BJ (cell line): ENCODE measurements at regions not wholly inside any gene's neighbourhood (a gene's known extent, or its start where the extent isn't known, plus 50 kb on each side); places are given as distances from the start of the nearest gene placed in this dataset.

ENCODE experiments used
- CTCF ChIA-PET: fragments of 350-600 bp; formaldehyde crosslinking; extraction: SDS; loops from one replicate; lab custom pipeline; 2021; ENCODE audit warnings: antibody characterized with exemption, inconsistent platforms; lab: Yijun Ruan, JAX
- POLR2A ChIA-PET: fragments of 300-600 bp; sonication (Branson Sonifier 250); formaldehyde crosslinking; extraction: SDS; loops from one replicate; lab custom pipeline; 2021; ENCODE audit warnings: antibody characterized with exemption; lab: Charles Lee
- DNase-seq: peaks from one replicate; pipeline ENCODE4 v3.0.0-alpha.2; 2011; ENCODE audit warnings: low read depth
- H3K27me3 ChIP-seq: 2 replicates; pipeline ENCODE4 v1.6.0; 2011; ENCODE audit warnings: low read length; ENCODE audit not compliant: control insufficient read depth, insufficient read depth
- H3K36me3 ChIP-seq: 2 replicates; pipeline ENCODE4 v1.5.1; 2011; ENCODE audit warnings: low read length; ENCODE audit not compliant: control insufficient read depth, insufficient read depth
- H3K4me3 ChIP-seq: 2 replicates; pipeline ENCODE4 v1.5.1; 2011; ENCODE audit warnings: low read depth, mild to moderate bottlenecking, control low read depth, low read length
- TF ChIP-seq, protein P1 (sequence below): IDR thresholded peaks from 2 replicates; pipeline ENCODE4 v1.5.1; 2011; ENCODE audit warnings: low read depth, mild to moderate bottlenecking, control low read depth, inconsistent platforms, low read length, moderate library complexity; ENCODE audit not compliant: insufficient read depth

DNA sequence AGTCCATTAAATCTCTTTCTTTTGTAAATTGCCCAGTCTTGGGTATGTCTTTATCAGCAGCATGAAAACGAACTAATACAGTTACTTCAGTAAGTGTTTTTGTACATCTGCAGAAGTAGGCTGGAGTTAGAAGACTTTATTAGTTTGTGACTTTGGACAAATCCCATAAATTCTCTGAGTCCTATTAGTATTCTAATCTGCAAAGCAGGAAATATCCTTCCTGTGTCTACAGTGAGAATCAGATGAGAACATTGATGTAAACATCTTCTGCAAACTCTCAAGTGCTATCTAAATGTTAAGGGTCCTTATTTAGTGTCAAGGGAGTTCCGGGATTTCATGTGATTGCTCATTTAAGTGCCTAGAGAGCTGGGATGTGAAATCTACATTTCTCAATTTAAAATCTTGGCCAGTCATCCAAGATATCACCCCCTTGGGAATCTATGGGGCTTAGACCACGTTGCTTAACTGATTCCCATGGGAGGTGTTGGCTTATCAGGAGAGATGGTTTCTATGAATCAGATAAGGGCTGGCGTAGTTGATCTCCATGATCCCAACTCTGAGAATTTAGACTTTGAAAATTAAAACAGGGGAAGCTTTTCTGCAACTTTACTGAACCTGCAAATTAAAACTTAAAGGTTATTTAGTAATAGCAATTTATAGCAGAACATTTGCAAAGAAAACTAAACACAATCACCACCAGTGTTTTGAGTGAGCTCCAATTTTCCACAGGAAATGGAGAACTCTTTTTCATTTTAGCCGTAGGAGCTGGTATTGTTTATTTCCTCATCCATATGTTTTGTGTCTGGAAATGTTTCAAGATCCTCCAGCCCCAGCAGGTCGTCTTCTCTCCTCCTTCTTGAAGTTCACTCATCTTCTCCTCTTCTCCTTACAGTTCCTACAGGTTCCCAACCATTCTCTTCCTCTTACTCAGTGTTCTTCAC is 241.6 kb upstream of the CD180 start:
- Histone ChIP-seq H3K36me3 (no peaks in the 10 kb centered on the region), H3K27me3 (no peaks in the 10 kb centered on the region), H3K4me3 (no peak overlapping the region)
- POLR2A ChIA-PET = no interaction called here
- no peak for DNase-seq
- TF ChIP-seq, protein P1, sequence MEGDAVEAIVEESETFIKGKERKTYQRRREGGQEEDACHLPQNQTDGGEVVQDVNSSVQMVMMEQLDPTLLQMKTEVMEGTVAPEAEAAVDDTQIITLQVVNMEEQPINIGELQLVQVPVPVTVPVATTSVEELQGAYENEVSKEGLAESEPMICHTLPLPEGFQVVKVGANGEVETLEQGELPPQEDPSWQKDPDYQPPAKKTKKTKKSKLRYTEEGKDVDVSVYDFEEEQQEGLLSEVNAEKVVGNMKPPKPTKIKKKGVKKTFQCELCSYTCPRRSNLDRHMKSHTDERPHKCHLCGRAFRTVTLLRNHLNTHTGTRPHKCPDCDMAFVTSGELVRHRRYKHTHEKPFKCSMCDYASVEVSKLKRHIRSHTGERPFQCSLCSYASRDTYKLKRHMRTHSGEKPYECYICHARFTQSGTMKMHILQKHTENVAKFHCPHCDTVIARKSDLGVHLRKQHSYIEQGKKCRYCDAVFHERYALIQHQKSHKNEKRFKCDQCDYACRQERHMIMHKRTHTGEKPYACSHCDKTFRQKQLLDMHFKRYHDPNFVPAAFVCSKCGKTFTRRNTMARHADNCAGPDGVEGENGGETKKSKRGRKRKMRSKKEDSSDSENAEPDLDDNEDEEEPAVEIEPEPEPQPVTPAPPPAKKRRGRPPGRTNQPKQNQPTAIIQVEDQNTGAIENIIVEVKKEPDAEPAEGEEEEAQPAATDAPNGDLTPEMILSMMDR = no peak
- CTCF ChIA-PET = interaction anchor here (0.8 kb wide), 1 partner anchor 10 kb away, joined by 3 read pairs; no protein-coding TSS in a partner anchor

DNA sequence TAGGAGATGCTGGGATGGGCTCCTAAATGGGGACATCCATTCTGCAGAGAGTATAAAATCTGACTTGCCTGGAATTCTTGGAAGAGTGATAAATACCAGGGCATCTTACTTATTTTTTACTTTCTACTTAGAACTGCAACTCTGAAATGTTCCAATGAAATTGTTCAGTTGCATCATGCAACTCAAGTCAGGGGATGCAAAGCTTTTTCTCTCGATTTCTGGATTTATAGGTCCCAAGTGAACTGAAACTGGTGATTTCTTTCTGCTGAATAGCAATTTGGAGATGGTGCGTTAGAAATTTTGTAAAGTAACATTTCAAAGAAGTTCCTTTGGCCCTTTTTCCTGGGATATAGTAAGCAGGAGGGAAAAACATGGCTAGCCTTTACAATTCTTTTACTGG is 238.4 kb upstream of the CD180 start:
- no peak overlapping the region for H3K4me3 ChIP-seq
- H3K27me3 ChIP-seq = no peaks in the 10 kb centered on the region
- ChIA-PET POLR2A (no interaction called here), CTCF (no interaction called here)
- no peak for DNase-seq
- TF ChIP-seq, protein P1 = no peak
- H3K36me3 ChIP-seq = no peaks in the 10 kb centered on the region

DNA sequence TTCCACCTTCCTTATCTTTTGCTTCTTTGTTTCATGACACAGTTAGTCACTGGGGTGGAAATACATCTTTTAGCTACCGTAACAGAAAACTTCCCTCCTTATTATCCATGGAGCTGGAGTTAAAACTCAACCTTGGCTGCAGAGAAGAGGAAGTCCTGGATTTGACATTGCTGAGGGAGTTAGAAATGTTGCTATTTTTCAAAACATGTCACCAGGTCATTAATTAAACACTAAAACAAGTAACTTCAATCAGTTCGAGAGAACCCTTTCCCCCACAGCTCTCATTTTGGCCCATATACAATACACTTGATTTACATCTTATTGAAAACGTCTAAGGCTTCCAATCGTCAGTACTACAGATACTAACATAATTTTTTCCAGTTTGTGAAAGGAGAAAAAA is 237.9 kb upstream of the CD180 start:
- CTCF ChIA-PET = interaction anchor here (0.7 kb wide), 1 partner anchor 906 kb away, joined by 3 read pairs; no protein-coding TSS in a partner anchor
- TF ChIP-seq, protein P1 = no peak
- POLR2A ChIA-PET = no interaction called here
- no peaks in the 10 kb centered on the region for H3K27me3 ChIP-seq
- H3K36me3 ChIP-seq = no peaks in the 10 kb centered on the region
- no peak for DNase-seq
- no peak overlapping the region for H3K4me3 ChIP-seq

DNA sequence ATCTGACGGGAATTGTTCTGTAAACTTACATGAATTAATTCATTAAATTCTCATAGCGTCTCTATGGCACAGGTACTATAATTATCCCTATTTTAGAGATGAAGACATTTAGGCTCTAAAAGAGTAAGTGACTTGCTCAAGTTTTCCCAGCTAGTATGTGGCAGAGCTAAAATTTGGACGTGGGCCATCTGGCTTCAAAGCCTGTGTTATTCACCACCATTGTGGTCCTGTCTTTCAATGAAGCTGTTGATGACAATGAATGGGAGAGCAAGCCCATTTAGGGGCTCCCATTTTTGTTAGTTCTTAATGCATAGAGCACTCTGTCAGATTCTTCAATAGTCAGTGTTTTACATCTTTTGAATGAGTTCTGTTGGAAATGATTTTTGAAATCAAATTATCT is 236.0 kb upstream of the CD180 start:
- no peak overlapping the region for H3K4me3 ChIP-seq
- POLR2A ChIA-PET = no interaction called here
- CTCF ChIA-PET = interaction anchor here (0.7 kb wide), 1 partner anchor 34 kb away, joined by 3 read pairs; no protein-coding TSS in a partner anchor
- no peaks in the 10 kb centered on the region for H3K27me3 ChIP-seq
- TF ChIP-seq, protein P1 = no peak
- no peak for DNase-seq
- H3K36me3 ChIP-seq = no peaks in the 10 kb centered on the region

DNA sequence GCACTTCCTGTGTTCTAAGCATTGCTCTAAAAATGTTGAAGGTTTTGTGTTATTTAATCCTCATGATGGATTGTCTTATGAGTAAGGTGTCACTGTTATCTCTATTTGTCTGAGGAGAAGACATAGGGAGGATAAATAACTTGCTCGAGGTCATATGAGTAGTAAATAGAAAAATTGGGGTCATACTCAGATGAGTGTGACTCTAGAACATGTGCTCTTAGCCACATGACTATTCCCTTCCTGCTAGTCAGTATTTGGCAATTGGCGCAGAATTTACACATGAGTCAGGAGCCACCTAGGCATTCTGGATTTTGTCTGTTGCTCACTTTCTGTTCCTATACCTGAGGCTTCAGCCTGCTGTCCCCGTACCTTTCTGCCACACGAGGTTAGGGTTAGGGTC is 234.6 kb upstream of the CD180 start:
- Histone ChIP-seq H3K36me3 (no peaks in the 10 kb centered on the region), H3K4me3 (no peak overlapping the region), H3K27me3 (no peaks in the 10 kb centered on the region)
- ChIA-PET CTCF (no interaction called here), POLR2A (no interaction called here)
- DNase-seq = no peak
- TF ChIP-seq, protein P1 = no peak
